Adrenal gland (tissue), 9 donors: ENCODE measurements at regions not wholly inside any gene's neighbourhood (a gene's known extent, or its start where the extent isn't known, plus 50 kb on each side); places are given as distances from the start of the nearest gene placed in this dataset.
"Not testable (repeated sequence)": the region's sequence is repeated elsewhere in the genome, so short reads cannot be mapped to it uniquely, and the experiment has no call there.

ENCODE experiments used
- DNase-seq, 7 donors: peaks; one replicate each; pipeline ENCODE4 v3.0.0-alpha.2; 2019 to 2020
- H3K27ac ChIP-seq, 5 donors: fragments of 200-600 bp; sonication (generic) in 4 of 5; 1 replicate in 3 of 5; 2 replicates in 2 of 5; pipeline versions ENCODE4 v1.5.1 to v1.8.0; 2016 to 2020; ENCODE audit warnings: mild to moderate bottlenecking in 1 of 5
- H3K27me3 ChIP-seq: fragments of 200-600 bp; 2 replicates; pipeline ENCODE4 v1.8.0; 2021
- H3K36me3 ChIP-seq, 2 donors: fragments of 200-600 bp; replicated peaks in 1 of 2; 1 replicate in 1 of 2; 2 replicates in 1 of 2; pipeline versions ENCODE4 v1.5.1 to v1.8.0; 2018 to 2022
- H3K4me1 ChIP-seq, 2 donors: fragments of 200-600 bp; replicated peaks in 1 of 2; 1 replicate in 1 of 2; 2 replicates in 1 of 2; pipeline versions ENCODE4 v1.5.1 to v1.8.0; 2018 to 2021
- H3K4me3 ChIP-seq, 4 donors: fragments of 200-600 bp; sonication (generic) in 3 of 4; one replicate each; pipeline ENCODE4 v1.5.1; 2016 to 2018
- H3K9me3 ChIP-seq, 3 donors: fragments of 200-600 bp; sonication (generic) in 1 of 3; replicated peaks in 1 of 3; 1 replicate in 2 of 3; 2 replicates in 1 of 3; pipeline versions ENCODE4 v1.5.1 to v1.8.0; 2016 to 2021
- POLR2A ChIP-seq, 2 donors: fragments of 450-650 bp; IDR thresholded peaks; one replicate each; pipeline ENCODE4 v1.6.1; 2017; ENCODE audit warnings: antibody characterized with exemption in 2 of 2, mild to moderate bottlenecking in 2 of 2, moderate library complexity in 1 of 2
- WGBS, 4 donors: extraction: QIAGEN DNeasy Blood & Tissue Kit in 2 of 4; methylation state at CpG; one replicate each; pipeline versions ENCODE4 v1.1.5 to v1.1.7; 2013 to 2017; 5-methylcytosine and 5-hydroxymethylcytosine counted together
- intact Hi-C, 2 donors: fragments of 100-400 bp; cut with DNase I; formaldehyde crosslinking; loops; one replicate each; pipeline versions ENCODE4 v1.14.1 to v1.15.0; 2022 to 2023
- TF ChIP-seq, protein P1 (sequence below), 6 experiments: fragments of 450-650 bp in 4 of 6; fragments of 200-600 bp in 2 of 6; sonication (generic) in 1 of 6; IDR thresholded peaks; 1 replicate in 5 of 6; 2 replicates in 1 of 6; pipeline versions ENCODE4 v1.5.1 to v1.8.0; 2016 to 2021; ENCODE audit warnings: antibody characterized with exemption in 6 of 6, mild to moderate bottlenecking in 2 of 6, moderate library complexity in 1 of 6
- donor health status: healthy with polysubstance abuse.
- donor health status: Bipolar disorder and iron deficiency.
- donor health status: DM: yes; HTN: yes; CAD: no.
- donor health status: DM: no; HTN: no; CAD: no.
- donor health status: DM: no; HTN: no; CAD: no.

DNA sequence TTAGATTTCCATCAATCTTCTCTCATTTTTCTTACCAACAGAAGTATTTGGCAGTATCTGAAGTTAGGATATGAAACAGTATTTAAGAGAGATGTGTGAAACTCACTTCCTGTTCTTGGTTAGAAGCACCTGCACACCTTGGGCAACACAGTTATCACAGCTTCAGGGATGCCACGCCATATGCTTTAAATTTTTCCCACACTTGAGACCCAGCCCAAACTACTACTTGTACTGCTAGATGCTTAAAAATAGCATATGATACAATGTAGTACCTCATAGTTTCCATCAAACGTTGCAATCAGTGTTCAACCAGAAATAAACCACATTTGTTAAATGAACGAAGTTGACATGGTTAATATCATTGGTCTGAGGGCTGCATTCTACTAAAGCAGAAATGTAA is 725.1 kb upstream of the FRG1 start:
- Histone ChIP-seq H3K9me3 (no peaks in the 10 kb centered on the region), H3K4me1 (no peaks in the 10 kb centered on the region), H3K36me3 (no peaks in the 10 kb centered on the region), H3K27ac (no peak overlapping the region), H3K4me3 (no peak overlapping the region), H3K27me3 (no peaks in the 10 kb centered on the region)
- 59 to 69% (median 68%) methylated on average over 3 of the region's 3 CpGs for WGBS, 4 donors
- intact Hi-C loops: no loop called here
- no peak for DNase-seq
- TF ChIP-seq, protein P1, sequence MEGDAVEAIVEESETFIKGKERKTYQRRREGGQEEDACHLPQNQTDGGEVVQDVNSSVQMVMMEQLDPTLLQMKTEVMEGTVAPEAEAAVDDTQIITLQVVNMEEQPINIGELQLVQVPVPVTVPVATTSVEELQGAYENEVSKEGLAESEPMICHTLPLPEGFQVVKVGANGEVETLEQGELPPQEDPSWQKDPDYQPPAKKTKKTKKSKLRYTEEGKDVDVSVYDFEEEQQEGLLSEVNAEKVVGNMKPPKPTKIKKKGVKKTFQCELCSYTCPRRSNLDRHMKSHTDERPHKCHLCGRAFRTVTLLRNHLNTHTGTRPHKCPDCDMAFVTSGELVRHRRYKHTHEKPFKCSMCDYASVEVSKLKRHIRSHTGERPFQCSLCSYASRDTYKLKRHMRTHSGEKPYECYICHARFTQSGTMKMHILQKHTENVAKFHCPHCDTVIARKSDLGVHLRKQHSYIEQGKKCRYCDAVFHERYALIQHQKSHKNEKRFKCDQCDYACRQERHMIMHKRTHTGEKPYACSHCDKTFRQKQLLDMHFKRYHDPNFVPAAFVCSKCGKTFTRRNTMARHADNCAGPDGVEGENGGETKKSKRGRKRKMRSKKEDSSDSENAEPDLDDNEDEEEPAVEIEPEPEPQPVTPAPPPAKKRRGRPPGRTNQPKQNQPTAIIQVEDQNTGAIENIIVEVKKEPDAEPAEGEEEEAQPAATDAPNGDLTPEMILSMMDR (IDR thresholded peaks at IDR 0.05): no peak
- TF ChIP-seq POLR2A (IDR thresholded peaks at IDR 0.05): no peak

DNA sequence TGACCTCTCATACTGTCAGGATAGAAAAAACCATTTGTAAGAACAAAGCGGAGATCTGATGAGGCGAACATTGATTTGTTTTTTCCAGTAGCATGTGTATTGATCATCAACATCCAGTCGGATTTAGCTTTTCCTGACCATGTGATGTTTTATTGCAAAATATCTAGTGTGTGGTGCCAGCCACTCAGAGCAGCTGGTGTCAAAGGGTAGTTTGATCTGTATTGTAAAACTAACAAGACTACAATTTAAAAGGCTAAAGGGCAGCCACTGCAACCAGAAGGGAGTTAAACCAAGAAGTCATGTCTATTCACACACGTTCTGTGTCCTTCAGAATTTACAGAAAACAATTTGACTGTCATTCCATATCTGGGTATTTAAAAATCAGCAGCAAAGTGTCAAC is 719.0 kb upstream of the FRG1 start:
- no peaks in the 10 kb centered on the region for H3K4me1 ChIP-seq
- no peaks in the 10 kb centered on the region for H3K9me3 ChIP-seq
- no peak overlapping the region for H3K27ac ChIP-seq
- no peaks in the 10 kb centered on the region for H3K27me3 ChIP-seq
- intact Hi-C loops: no loop called here
- no peak for DNase-seq
- 56 to 68% (median 63%) methylated on average over 4 of the region's 4 CpGs for WGBS, 4 donors
- H3K36me3 ChIP-seq: no peaks in the 10 kb centered on the region
- TF ChIP-seq, protein P1 (IDR thresholded peaks at IDR 0.05): no peak
- TF ChIP-seq POLR2A (IDR thresholded peaks at IDR 0.05): no peak
- H3K4me3 ChIP-seq: no peak overlapping the region

DNA sequence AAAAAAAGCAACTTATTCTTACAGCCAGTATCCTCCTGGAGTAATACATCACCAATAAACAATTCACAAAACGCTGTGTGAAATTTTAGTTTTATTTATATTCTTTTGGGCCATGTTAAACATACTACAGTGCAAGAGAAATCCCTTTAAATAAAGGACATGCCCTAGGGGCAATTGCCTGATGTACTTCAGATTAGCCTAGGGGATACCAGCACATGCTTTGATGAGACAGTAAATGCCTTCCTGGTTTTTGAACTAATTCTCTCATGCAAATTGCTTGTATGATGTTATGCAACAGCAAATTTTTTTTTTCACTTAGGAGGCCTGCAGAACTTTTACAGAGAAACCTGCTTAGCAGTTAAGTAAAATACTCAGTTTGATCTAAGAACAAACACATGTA is 711.9 kb upstream of the FRG1 start:
- intact Hi-C loops: no loop called here
- DNase-seq: no peak
- no peaks in the 10 kb centered on the region for H3K36me3 ChIP-seq
- no peak for TF ChIP-seq POLR2A (IDR thresholded peaks at IDR 0.05)
- TF ChIP-seq, protein P1 (IDR thresholded peaks at IDR 0.05): no peak
- no peaks in the 10 kb centered on the region for H3K27me3 ChIP-seq
- no peak overlapping the region for H3K4me3 ChIP-seq
- H3K4me1 ChIP-seq: no peaks in the 10 kb centered on the region
- H3K9me3 ChIP-seq: no peaks in the 10 kb centered on the region
- no peak overlapping the region for H3K27ac ChIP-seq
- 58 to 71% (median 61%) methylated on average over 1 of the region's 1 CpG for WGBS, 4 donors

DNA sequence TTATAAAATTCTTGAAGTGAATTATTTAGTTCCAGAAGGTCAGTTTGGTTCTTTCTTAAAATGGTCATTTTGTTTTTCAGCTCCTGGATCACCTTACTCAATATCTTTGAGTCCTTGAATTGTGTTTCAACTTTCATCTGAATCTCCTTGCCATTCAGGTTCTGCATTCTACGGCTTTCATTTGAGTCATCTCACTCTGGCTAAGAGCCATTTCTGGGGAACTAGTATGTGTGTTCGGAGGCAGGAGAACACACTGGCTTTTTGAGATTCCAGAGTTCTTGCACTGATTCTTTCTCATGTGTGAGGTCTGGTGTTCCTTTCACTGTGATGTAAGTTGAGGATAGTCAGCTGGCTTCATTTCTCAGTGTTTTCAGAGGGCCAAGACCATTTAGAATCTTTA is 708.4 kb upstream of the FRG1 start:
- H3K36me3 ChIP-seq: no peaks in the 10 kb centered on the region
- no peak overlapping the region for H3K27ac ChIP-seq
- no peak overlapping the region for H3K4me3 ChIP-seq
- no peaks in the 10 kb centered on the region for H3K9me3 ChIP-seq
- TF ChIP-seq POLR2A (IDR thresholded peaks at IDR 0.05): no peak
- TF ChIP-seq, protein P1 (IDR thresholded peaks at IDR 0.05): no peak
- DNase-seq: no peak
- no peaks in the 10 kb centered on the region for H3K4me1 ChIP-seq
- intact Hi-C loops: no loop called here
- no peaks in the 10 kb centered on the region for H3K27me3 ChIP-seq
- whole genome bisulfite sequencing, 4 donors: 32 to 85% (median 47%) methylated on average over 2 of the region's 2 CpGs

DNA sequence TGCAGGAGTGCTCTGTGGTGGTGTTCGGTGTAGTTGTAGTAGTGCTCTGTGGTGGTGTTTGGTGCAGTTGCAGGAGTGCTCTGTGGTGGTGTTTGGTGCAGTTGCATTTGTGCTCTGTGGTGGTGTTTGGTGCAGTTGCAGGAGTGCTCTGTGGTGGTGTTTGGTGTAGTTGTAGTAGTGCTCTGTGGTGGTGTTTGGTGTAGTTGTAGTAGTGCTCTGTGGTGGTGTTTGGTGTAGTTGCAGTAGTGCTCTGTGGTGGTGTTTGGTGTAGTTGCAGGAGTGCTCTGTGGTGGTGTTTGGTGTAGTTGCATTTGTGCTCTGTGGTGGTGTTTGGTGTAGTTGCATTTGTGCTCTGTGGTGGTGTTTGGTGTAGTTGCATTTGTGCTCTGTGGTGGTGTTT is 706.9 kb upstream of the FRG1 start:
- H3K27ac ChIP-seq, intact Hi-C loops, H3K36me3 ChIP-seq, H3K27me3 ChIP-seq, H3K4me1 ChIP-seq, H3K4me3 ChIP-seq, H3K9me3 ChIP-seq: not testable (repeated sequence)
- 0% methylated on average over 1 of the region's 1 CpG; no CpG with 5 or more reads in 3 of the 4 donors for WGBS, 4 donors
- DNase-seq: peak in 1 of 7 donors; percentile 88

DNA sequence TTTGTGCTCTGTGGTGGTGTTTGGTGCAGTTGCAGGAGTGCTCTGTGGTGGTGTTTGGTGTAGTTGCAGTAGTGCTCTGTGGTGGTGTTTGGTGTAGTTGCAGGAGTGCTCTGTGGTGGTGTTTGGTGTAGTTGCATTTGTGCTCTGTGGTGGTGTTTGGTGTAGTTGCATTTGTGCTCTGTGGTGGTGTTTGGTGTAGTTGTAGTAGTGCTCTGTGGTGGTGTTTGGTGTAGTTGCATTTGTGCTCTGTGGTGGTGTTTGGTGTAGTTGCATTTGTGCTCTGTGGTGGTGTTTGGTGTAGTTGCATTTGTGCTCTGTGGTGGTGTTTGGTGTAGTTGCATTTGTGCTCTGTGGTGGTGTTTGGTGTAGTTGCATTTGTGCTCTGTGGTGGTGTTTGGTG is 705.7 kb upstream of the FRG1 start:
- H3K36me3 ChIP-seq, H3K4me3 ChIP-seq, H3K27ac ChIP-seq, H3K27me3 ChIP-seq, intact Hi-C loops, H3K4me1 ChIP-seq, H3K9me3 ChIP-seq: not testable (repeated sequence)
- peak in 1 of 7 donors; percentile 80 for DNase-seq
